ENCODE measurements at regions not wholly inside any gene's neighbourhood (a gene's known extent, or its start where the extent isn't known, plus 50 kb on each side); places are given as distances from the start of the nearest gene placed in this dataset.

- Histone ChIP-seq H3K36me3 (ENCODE audit: control insufficient read depth in 2 of 2, insufficient read depth in 1 of 2, low read length in 2 of 2) (no peaks in the 10 kb centered on the region), H3K27ac (ENCODE audit: extremely low read depth, low read depth, low read length) (no peak overlapping the region), H3K4me3 (ENCODE audit: low read depth, low read length) (no peak overlapping the region), H3K4me1 (ENCODE audit: control insufficient read depth, insufficient read depth, low read length) (no peaks in the 10 kb centered on the region), H3K9me3 (ENCODE audit: control insufficient read depth, insufficient read depth, low read depth, low read length) (no peaks in the 10 kb centered on the region)
- CTCF ChIA-PET = no interaction called here
- TF ChIP-seq WT1 (tag by site-specific recombination; IDR thresholded peaks at IDR 0.05) (no peak), ATF2 (tag by site-specific recombination; IDR thresholded peaks at IDR 0.05; ENCODE audit: low read depth) (no peak), ZNF560 (tag by site-specific recombination; IDR thresholded peaks at IDR 0.05; ENCODE audit: borderline replicate concordance) (no peak), ZNF335 (tag by site-specific recombination; conservative IDR thresholded peaks at IDR 0.05) (no peak), RBAK (tag by site-specific recombination; IDR thresholded peaks at IDR 0.05) (no peak), ZNF221 (tag by site-specific recombination; IDR thresholded peaks at IDR 0.05; ENCODE audit: borderline replicate concordance) (no peak), ZNF18 (tag by site-specific recombination; IDR thresholded peaks at IDR 0.05) (no peak), ZSCAN5A (tag by site-specific recombination; IDR thresholded peaks at IDR 0.05) (no peak), ZSCAN16 (tag by site-specific recombination; IDR thresholded peaks at IDR 0.05) (no peak), ZNF510 (tag by site-specific recombination; IDR thresholded peaks at IDR 0.05; ENCODE audit: insufficient replicate concordance) (no peak), ZNF548 (tag by site-specific recombination; IDR thresholded peaks at IDR 0.05) (no peak), ZNF202 (tag by site-specific recombination; IDR thresholded peaks at IDR 0.05; ENCODE audit: borderline replicate concordance) (no peak), ZNF394 (tag by site-specific recombination; IDR thresholded peaks at IDR 0.05; ENCODE audit: borderline replicate concordance) (no peak), ZNF175 (tag by site-specific recombination; IDR thresholded peaks at IDR 0.05) (no peak), ZNF280C (tag by site-specific recombination; IDR thresholded peaks at IDR 0.05) (no peak), ZNF324 (tag by site-specific recombination; IDR thresholded peaks at IDR 0.05) (no peak), ZNF610 (tag by site-specific recombination; IDR thresholded peaks at IDR 0.05; ENCODE audit: borderline replicate concordance) (no peak), ZNF580 (tag by site-specific recombination; IDR thresholded peaks at IDR 0.05) (no peak), ZNF76 (tag by site-specific recombination; IDR thresholded peaks at IDR 0.05; ENCODE audit: borderline replicate concordance, low read depth) (no peak), ZIC2 (tag by site-specific recombination; IDR thresholded peaks at IDR 0.05) (no peak)
- POLR2A ChIA-PET = no interaction called here
Observed at GRCh38 chr13:107551521-107551920, 663.8 kb downstream of the LIG4 start.
